H9 (cell line): ENCODE measurements at regions not wholly inside any gene's neighbourhood (a gene's known extent, or its start where the extent isn't known, plus 50 kb on each side); places are given as distances from the start of the nearest gene placed in this dataset.
A peak's percentile ranks its signal among the peaks of the same experiment; 100 is the strongest.
"Not testable (repeated sequence)": the region's sequence is repeated elsewhere in the genome, so short reads cannot be mapped to it uniquely, and the experiment has no call there.

Experiments used
- DNase-seq: peaks from one replicate; pipeline ENCODE4 v3.0.0-alpha.2; 2017
- H2AFZ ChIP-seq: one replicate; pipeline ENCODE4 v1.6.1; 2013; ENCODE audit warnings: mild to moderate bottlenecking, low read length, control low read depth, moderate library complexity
- H2AK5ac ChIP-seq: 2 replicates; pipeline ENCODE4 v1.6.1; 2013; ENCODE audit warnings: low read length, control low read depth, mixed read lengths; ENCODE audit not compliant: insufficient read length
- H2BK120ac ChIP-seq: one replicate; pipeline ENCODE4 v1.6.1; 2013; ENCODE audit warnings: low read depth, mild to moderate bottlenecking, low read length, control low read depth, inconsistent platforms; ENCODE audit not compliant: poor library complexity, severe bottlenecking
- H2BK12ac ChIP-seq: 2 replicates; pipeline ENCODE4 v1.6.1; 2013; ENCODE audit warnings: low read length, control low read depth, mixed read lengths, low read depth; ENCODE audit not compliant: insufficient read length
- H2BK15ac ChIP-seq: 2 replicates; pipeline ENCODE4 v1.6.1; 2013; ENCODE audit warnings: low read depth, low read length, control low read depth
- H2BK20ac ChIP-seq: one replicate; pipeline ENCODE4 v1.6.1; 2013; ENCODE audit warnings: low read depth, mild to moderate bottlenecking, low read length, control low read depth, inconsistent platforms; ENCODE audit not compliant: poor library complexity, severe bottlenecking
- H2BK5ac ChIP-seq: 2 replicates; pipeline ENCODE4 v1.6.1; 2013; ENCODE audit warnings: low read length, control low read depth, mixed read lengths; ENCODE audit not compliant: insufficient read length
- H3K14ac ChIP-seq: 2 replicates; pipeline ENCODE4 v1.6.1; 2013; ENCODE audit warnings: low read length, control low read depth; ENCODE audit not compliant: insufficient read depth
- H3K18ac ChIP-seq: 2 replicates; pipeline ENCODE4 v1.6.1; 2013; ENCODE audit warnings: low read depth, mild to moderate bottlenecking, mixed read lengths, low read length, control low read depth; ENCODE audit not compliant: insufficient read length
- H3K23ac ChIP-seq: 2 replicates; pipeline ENCODE4 v1.6.1; 2013; ENCODE audit warnings: low read length, control low read depth, mixed read lengths, low read depth; ENCODE audit not compliant: insufficient read length
- H3K23me2 ChIP-seq: 2 replicates; pipeline ENCODE4 v1.6.1; 2013; ENCODE audit warnings: low read depth, mild to moderate bottlenecking, mixed read lengths, low read length, control low read depth; ENCODE audit not compliant: insufficient read length, poor library complexity, severe bottlenecking
- H3K27ac ChIP-seq: 2 replicates; pipeline ENCODE4 v1.5.1; 2013; ENCODE audit warnings: low read length, control low read depth, mixed read lengths, low read depth; ENCODE audit not compliant: insufficient read length
- H3K27me3 ChIP-seq: 2 replicates; pipeline ENCODE4 v1.6.1; 2013; ENCODE audit warnings: low read length, control low read depth, inconsistent platforms; ENCODE audit not compliant: insufficient read depth
- H3K4ac ChIP-seq: 2 replicates; pipeline ENCODE4 v1.6.1; 2013; ENCODE audit warnings: low read depth, mild to moderate bottlenecking, control low read depth, inconsistent platforms, low read length, moderate library complexity
- H3K4me1 ChIP-seq: 2 replicates; pipeline ENCODE4 v1.6.1; 2013; ENCODE audit warnings: low read length, control low read depth, inconsistent platforms; ENCODE audit not compliant: insufficient read depth
- H3K4me2 ChIP-seq: 2 replicates; pipeline ENCODE4 v1.6.1; 2013; ENCODE audit warnings: low read length, control low read depth, mixed read lengths; ENCODE audit not compliant: insufficient read length, insufficient read depth
- H3K56ac ChIP-seq: 2 replicates; pipeline ENCODE4 v1.6.1; 2013; ENCODE audit warnings: low read depth, mild to moderate bottlenecking, mixed read lengths, low read length, control low read depth; ENCODE audit not compliant: insufficient read length
- H3K79me1 ChIP-seq: 2 replicates; pipeline ENCODE4 v1.6.1; 2013; ENCODE audit warnings: low read depth, mild to moderate bottlenecking, moderate library complexity, low read length, control low read depth, inconsistent platforms; ENCODE audit not compliant: insufficient read depth, poor library complexity, severe bottlenecking
- H3K79me2 ChIP-seq: 2 replicates; pipeline ENCODE4 v1.6.1; 2013; ENCODE audit warnings: low read length, control low read depth, inconsistent platforms; ENCODE audit not compliant: insufficient read depth
- H3K9ac ChIP-seq: 2 replicates; pipeline ENCODE4 v1.6.1; 2013; ENCODE audit warnings: low read length, control low read depth, mixed read lengths; ENCODE audit not compliant: insufficient read length; ENCODE audit errors: extremely low read depth
- H3K9me3 ChIP-seq: one replicate; pipeline ENCODE4 v1.6.1; 2013; ENCODE audit warnings: low read depth, low read length, inconsistent platforms; ENCODE audit not compliant: control insufficient read depth
- H3T11ph ChIP-seq: one replicate; pipeline ENCODE4 v1.6.1; 2013; ENCODE audit warnings: mild to moderate bottlenecking, low read length, control low read depth, inconsistent platforms
- H4K20me1 ChIP-seq: one replicate; pipeline ENCODE4 v1.6.1; 2013; ENCODE audit not compliant: control insufficient read depth, insufficient read length, insufficient read depth
- H4K5ac ChIP-seq: 2 replicates; pipeline ENCODE4 v1.6.1; 2013; ENCODE audit warnings: low read depth, mild to moderate bottlenecking, mixed read lengths, low read length, control low read depth; ENCODE audit not compliant: insufficient read length
- H4K8ac ChIP-seq: replicated peaks from 2 replicates; pipeline ENCODE4 v1.6.1; 2013; ENCODE audit warnings: low read length, control low read depth, mixed read lengths, low read depth; ENCODE audit not compliant: insufficient read length
- H4K91ac ChIP-seq: 2 replicates; pipeline ENCODE4 v1.6.1; 2013; ENCODE audit warnings: low read depth, mild to moderate bottlenecking, moderate library complexity, mixed read lengths, low read length, control low read depth; ENCODE audit not compliant: insufficient read length
- H3K27ac Mint-ChIP-seq, 3 experiments: 2 replicates in 2 of 3; 3 replicates in 1 of 3; pipeline ENCODE4 v1.8.0; 2020 to 2021; ENCODE audit warnings: mixed read lengths in 3 of 3, mild to moderate bottlenecking in 1 of 3, moderate library complexity in 1 of 3
- H3K27me3 Mint-ChIP-seq: 2 replicates; pipeline ENCODE4 v1.8.0; 2021; ENCODE audit warnings: low read depth, mild to moderate bottlenecking, moderate library complexity, mixed read lengths
- H3K36me3 Mint-ChIP-seq, 3 experiments: 2 replicates in 2 of 3; 3 replicates in 1 of 3; pipeline ENCODE4 v1.8.0; 2020 to 2021; ENCODE audit warnings: low read depth in 3 of 3, mixed read lengths in 3 of 3; ENCODE audit not compliant: insufficient read depth in 1 of 3
- H3K4me1 Mint-ChIP-seq, 2 experiments: 2 replicates each; pipeline ENCODE4 v1.8.0; 2020; ENCODE audit warnings: mixed read lengths in 2 of 2
- H3K4me3 Mint-ChIP-seq, 2 experiments: 2 replicates in 1 of 2; 3 replicates in 1 of 2; pipeline ENCODE4 v1.8.0; 2020 to 2021; ENCODE audit warnings: mild to moderate bottlenecking in 2 of 2, mixed read lengths in 2 of 2, moderate library complexity in 1 of 2
- H3K9me3 Mint-ChIP-seq, 2 experiments: 2 replicates in 1 of 2; 3 replicates in 1 of 2; pipeline ENCODE4 v1.8.0; 2020; ENCODE audit warnings: mild to moderate bottlenecking in 2 of 2, mixed read lengths in 2 of 2, moderate library complexity in 1 of 2
- CTCF ChIP-seq: fragments of 200-600 bp; sonication (generic); conservative IDR thresholded peaks from 3 replicates; pipeline ENCODE4 v1.8.0; 2021; ENCODE audit warnings: antibody characterized with exemption, mild to moderate bottlenecking
- WGBS: extraction: QIAGEN DNeasy Blood & Tissue Kit; methylation state at CpG from one replicate; pipeline ENCODE4 v1.1.7; 2013; ENCODE audit warnings: missing lambda C conversion rate, low lambda C conversion rate, mixed read lengths; ENCODE audit not compliant: insufficient read length; ENCODE audit errors: extremely low coverage; 5-methylcytosine and 5-hydroxymethylcytosine counted together

- Histone ChIP-seq H3K23me2 (no peaks in the 10 kb centered on the region), H3T11ph (no peak overlapping the region), H3K27me3 (no peaks in the 10 kb centered on the region), H3K79me2 (no peaks in the 10 kb centered on the region), H3K9ac (no peak overlapping the region), H3K4ac (no peak overlapping the region), H2BK12ac (no peak overlapping the region), H3K4me1 (no peaks in the 10 kb centered on the region), H3K14ac (no peak overlapping the region), H3K56ac (no peak overlapping the region), H2BK120ac (no peak overlapping the region), H3K79me1 (no peaks in the 10 kb centered on the region), H2AK5ac (no peak overlapping the region), H4K91ac (no peak overlapping the region), H3K27ac (no peak overlapping the region), H3K4me2 (no peak overlapping the region), H3K9me3 (no peaks in the 10 kb centered on the region), H2BK15ac (no peak overlapping the region), H2BK5ac (no peak overlapping the region), H4K8ac (no peak overlapping the region), H2BK20ac (no peak overlapping the region), H2AFZ (no peak overlapping the region), H3K23ac (no peak overlapping the region), H4K20me1 (no peaks in the 10 kb centered on the region), H3K18ac (no peak overlapping the region), H4K5ac (no peak overlapping the region)
- TF ChIP-seq CTCF, result no peak
- Mint-ChIP-seq H3K4me1 (peaks cover 9 to 12% of the 10 kb centered on the region in 2 experiments), H3K9me3 (no peaks in the 10 kb centered on the region), H3K27ac (peak overlapping the region in 1 of 3 experiments; percentile 25; a peak in 1 of 7 replicates), H3K36me3 (no peaks in the 10 kb centered on the region), H3K4me3 (no peak overlapping the region), H3K27me3 (no peaks in the 10 kb centered on the region)
- WGBS, result no CpG with 5 or more reads among the region's 1 CpG
- DNase-seq, result no peak
Measured at GRCh38 chr14:83085725-83086124, 1552.1 kb upstream of the SEL1L start.

- not testable (repeated sequence) for H4K5ac ChIP-seq, H3K9ac ChIP-seq, H2BK12ac ChIP-seq, H3K9me3 Mint-ChIP-seq, H3K36me3 Mint-ChIP-seq, H3K4me1 Mint-ChIP-seq, H3K79me2 ChIP-seq, H3K56ac ChIP-seq, H2BK120ac ChIP-seq, H2BK20ac ChIP-seq, H3K27me3 Mint-ChIP-seq, H4K8ac ChIP-seq, H3K18ac ChIP-seq, H3K23ac ChIP-seq, H3K27ac ChIP-seq, H3K9me3 ChIP-seq, H2AFZ ChIP-seq, H3K14ac ChIP-seq, H3K27me3 ChIP-seq, H3K23me2 ChIP-seq, H2BK15ac ChIP-seq, H3K4me2 ChIP-seq, H3K4me1 ChIP-seq, H2BK5ac ChIP-seq, H4K91ac ChIP-seq, H4K20me1 ChIP-seq, H3K27ac Mint-ChIP-seq, H3K4me3 Mint-ChIP-seq, H3T11ph ChIP-seq, H2AK5ac ChIP-seq, H3K79me1 ChIP-seq, H3K4ac ChIP-seq
- peak; percentile 31 for DNase-seq
- WGBS, result no CpG with 5 or more reads among the region's 47 CpGs
Measured at GRCh38 chr14:83091991-83092956, 1558.6 kb upstream of the SEL1L start.
